ENCODE measurements at regions not wholly inside any gene's neighbourhood (a gene's known extent, or its start where the extent isn't known, plus 50 kb on each side); places are given as distances from the start of the nearest gene placed in this dataset.

DNA sequence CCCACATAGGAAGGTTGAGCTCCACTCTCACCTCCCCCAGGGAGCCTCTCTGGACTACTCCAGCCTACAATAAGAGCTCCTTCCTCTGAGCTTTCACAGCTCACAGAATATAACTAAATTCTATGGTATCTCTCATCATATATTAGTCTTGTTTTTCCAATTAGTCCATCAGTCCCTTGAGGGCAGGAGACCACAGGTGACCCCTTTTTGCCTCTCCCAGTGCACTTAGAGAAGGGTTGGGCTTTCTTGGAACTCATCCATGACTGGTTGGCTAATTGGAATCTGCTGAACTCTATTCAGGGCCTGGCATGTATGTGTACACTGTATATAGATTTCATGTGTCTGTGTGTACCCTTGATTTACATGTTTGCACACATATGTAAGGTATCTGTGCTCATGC, 50.4 kb upstream of the ARAP3 start:
- Histone ChIP-seq H3K27me3 (peaks cover 0 to 27% (median 0%) of the 10 kb centered on the region in 3 donors), H3K27ac (no peak overlapping the region), H3K36me3 (no peaks in the 10 kb centered on the region), H3K4me3 (no peak overlapping the region), H3K9me3 (no peaks in the 10 kb centered on the region), H3K4me1 (no peaks in the 10 kb centered on the region)
- intact Hi-C loops (cut with DNase I; ENCODE audit: low total_unique reads): no loop called here
- TF ChIP-seq, protein P1, sequence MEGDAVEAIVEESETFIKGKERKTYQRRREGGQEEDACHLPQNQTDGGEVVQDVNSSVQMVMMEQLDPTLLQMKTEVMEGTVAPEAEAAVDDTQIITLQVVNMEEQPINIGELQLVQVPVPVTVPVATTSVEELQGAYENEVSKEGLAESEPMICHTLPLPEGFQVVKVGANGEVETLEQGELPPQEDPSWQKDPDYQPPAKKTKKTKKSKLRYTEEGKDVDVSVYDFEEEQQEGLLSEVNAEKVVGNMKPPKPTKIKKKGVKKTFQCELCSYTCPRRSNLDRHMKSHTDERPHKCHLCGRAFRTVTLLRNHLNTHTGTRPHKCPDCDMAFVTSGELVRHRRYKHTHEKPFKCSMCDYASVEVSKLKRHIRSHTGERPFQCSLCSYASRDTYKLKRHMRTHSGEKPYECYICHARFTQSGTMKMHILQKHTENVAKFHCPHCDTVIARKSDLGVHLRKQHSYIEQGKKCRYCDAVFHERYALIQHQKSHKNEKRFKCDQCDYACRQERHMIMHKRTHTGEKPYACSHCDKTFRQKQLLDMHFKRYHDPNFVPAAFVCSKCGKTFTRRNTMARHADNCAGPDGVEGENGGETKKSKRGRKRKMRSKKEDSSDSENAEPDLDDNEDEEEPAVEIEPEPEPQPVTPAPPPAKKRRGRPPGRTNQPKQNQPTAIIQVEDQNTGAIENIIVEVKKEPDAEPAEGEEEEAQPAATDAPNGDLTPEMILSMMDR (IDR thresholded peaks at IDR 0.05): no peak
- TF ChIP-seq EP300 (IDR thresholded peaks at IDR 0.05) (no peak), POLR2A (IDR thresholded peaks at IDR 0.05) (no peak), POLR2AphosphoS5 (IDR thresholded peaks at IDR 0.05) (no peak)
- DNase-seq: no peak
